Mucosa of rectum (tissue), 2 donors: ENCODE measurements at regions not wholly inside any gene's neighbourhood (a gene's known extent, or its start where the extent isn't known, plus 50 kb on each side); places are given as distances from the start of the nearest gene placed in this dataset.

Experiments
- H3K27ac ChIP-seq, 2 donors: one replicate each; pipeline ENCODE4 v1.7.0; 2013; ENCODE audit warnings: inconsistent platforms in 2 of 2, low read depth in 2 of 2, low read length in 2 of 2
- H3K27me3 ChIP-seq, 2 donors: one replicate each; pipeline ENCODE4 v1.7.0; 2013; ENCODE audit warnings: low read length in 2 of 2; ENCODE audit not compliant: control insufficient read depth in 2 of 2, insufficient read depth in 2 of 2
- H3K36me3 ChIP-seq, 2 donors: one replicate each; pipeline ENCODE4 v1.7.0; 2013; ENCODE audit warnings: low read length in 2 of 2; ENCODE audit not compliant: control insufficient read depth in 2 of 2, insufficient read depth in 2 of 2
- H3K4me1 ChIP-seq, 2 donors: one replicate each; pipeline ENCODE4 v1.7.0; 2013; ENCODE audit warnings: low read length in 2 of 2, mild to moderate bottlenecking in 1 of 2; ENCODE audit not compliant: control insufficient read depth in 2 of 2, insufficient read depth in 2 of 2
- H3K4me3 ChIP-seq, 2 donors: one replicate each; pipeline ENCODE4 v1.7.0; 2013; ENCODE audit warnings: low read length in 2 of 2
- H3K9ac ChIP-seq, 2 donors: one replicate each; pipeline ENCODE4 v1.7.0; 2013; ENCODE audit warnings: low read length in 2 of 2, low read depth in 1 of 2, mild to moderate bottlenecking in 1 of 2
- H3K9me3 ChIP-seq, 2 donors: one replicate each; pipeline ENCODE4 v1.7.0; 2013; ENCODE audit warnings: low read length in 2 of 2; ENCODE audit not compliant: control insufficient read depth in 2 of 2
- donor health status: healthy.
- donor health status: Normal muscosa, but diverticular disease.

DNA sequence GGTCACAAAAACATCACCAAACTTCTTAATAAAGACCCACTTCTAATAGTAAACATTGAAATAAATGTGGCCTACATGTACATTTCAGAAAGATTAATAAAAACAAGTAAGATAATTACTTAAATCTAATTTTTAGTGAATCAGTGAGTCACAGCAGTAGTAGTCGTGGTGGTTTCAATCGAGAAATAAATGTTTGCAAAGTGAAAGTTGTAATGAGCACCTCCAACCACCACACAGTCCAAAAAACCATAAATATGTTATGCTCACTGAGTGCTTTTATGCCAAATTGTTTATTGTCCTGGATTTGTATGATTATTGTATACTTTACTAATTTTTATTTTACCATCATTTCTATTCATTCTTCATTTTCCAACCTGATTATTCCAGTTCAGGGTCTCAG, 61.8 kb upstream of the SPOPL start:
- no peaks in the 10 kb centered on the region for H3K27me3 ChIP-seq
- no peaks in the 10 kb centered on the region for H3K36me3 ChIP-seq
- no peak overlapping the region for H3K27ac ChIP-seq
- H3K9ac ChIP-seq, result no peak overlapping the region
- no peaks in the 10 kb centered on the region for H3K9me3 ChIP-seq
- H3K4me1 ChIP-seq, result no peaks in the 10 kb centered on the region
- no peak overlapping the region for H3K4me3 ChIP-seq

DNA sequence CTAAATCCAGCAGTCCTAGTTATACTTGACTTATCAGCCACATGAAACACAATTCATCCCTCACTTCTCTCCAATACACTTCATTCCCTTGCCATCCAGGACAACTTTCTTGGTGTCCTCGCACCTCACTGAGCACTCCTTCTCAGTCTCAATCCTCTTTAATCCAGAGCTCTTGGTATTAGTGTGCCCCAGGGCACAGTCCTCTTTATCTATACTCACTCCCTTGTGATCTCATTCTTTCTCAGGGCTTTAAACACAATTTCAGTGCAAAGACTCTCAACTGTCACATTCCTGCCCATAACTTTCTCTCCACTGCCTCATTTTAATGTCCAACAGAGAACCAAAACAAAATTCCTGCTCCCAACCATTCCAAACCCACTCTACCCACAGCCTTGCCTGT, 60.8 kb upstream of the SPOPL start:
- no peak overlapping the region for H3K27ac ChIP-seq
- H3K9ac ChIP-seq, result no peak overlapping the region
- H3K36me3 ChIP-seq, result no peaks in the 10 kb centered on the region
- no peaks in the 10 kb centered on the region for H3K4me1 ChIP-seq
- no peaks in the 10 kb centered on the region for H3K27me3 ChIP-seq
- no peak overlapping the region for H3K4me3 ChIP-seq
- H3K9me3 ChIP-seq, result no peaks in the 10 kb centered on the region

DNA sequence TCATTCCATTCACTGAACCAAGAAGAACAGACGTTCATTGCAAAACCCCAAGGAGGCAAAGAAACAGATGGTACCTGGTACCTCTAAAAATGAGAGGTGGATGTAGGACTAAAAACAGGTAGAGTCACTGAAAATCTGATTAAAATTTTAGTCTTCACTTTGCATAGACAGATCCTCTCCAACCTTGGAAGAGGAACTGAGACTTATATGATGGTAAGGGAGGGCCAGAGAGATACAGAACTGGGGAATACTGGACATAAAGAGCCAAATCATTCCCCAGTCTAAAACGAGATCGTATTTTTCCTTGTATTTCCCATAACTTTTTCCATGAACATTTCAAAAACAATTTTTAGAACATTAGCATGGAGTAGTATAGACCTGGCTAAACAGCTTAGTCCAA, 59.7 kb upstream of the SPOPL start:
- no peaks in the 10 kb centered on the region for H3K4me1 ChIP-seq
- H3K9me3 ChIP-seq, result no peaks in the 10 kb centered on the region
- no peak overlapping the region for H3K4me3 ChIP-seq
- H3K27ac ChIP-seq, result no peak overlapping the region
- no peaks in the 10 kb centered on the region for H3K27me3 ChIP-seq
- H3K9ac ChIP-seq, result no peak overlapping the region
- H3K36me3 ChIP-seq, result no peaks in the 10 kb centered on the region

DNA sequence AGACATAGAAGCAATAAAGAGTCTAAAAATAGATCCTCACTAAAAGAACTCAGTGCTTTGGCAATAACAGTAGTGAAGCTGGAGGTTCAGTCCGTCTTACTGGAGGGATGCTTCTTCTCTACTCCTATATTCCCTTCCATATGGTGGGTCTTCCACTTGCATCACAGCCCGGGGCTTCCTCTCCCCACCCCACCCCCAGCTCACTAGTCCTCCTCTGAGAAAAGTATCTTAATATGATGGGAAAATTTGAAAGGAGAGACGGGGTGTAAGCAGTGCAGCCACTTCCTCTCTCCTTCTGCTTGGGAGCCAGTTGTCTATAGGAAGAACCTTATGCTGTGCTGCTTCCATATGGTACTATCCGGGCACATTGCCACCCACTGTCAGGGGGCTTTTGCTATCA, 57.2 kb upstream of the SPOPL start:
- Histone ChIP-seq H3K9me3 (no peaks in the 10 kb centered on the region), H3K36me3 (no peaks in the 10 kb centered on the region), H3K27me3 (no peaks in the 10 kb centered on the region), H3K4me1 (no peaks in the 10 kb centered on the region), H3K27ac (no peak overlapping the region), H3K9ac (no peak overlapping the region), H3K4me3 (no peak overlapping the region)

DNA sequence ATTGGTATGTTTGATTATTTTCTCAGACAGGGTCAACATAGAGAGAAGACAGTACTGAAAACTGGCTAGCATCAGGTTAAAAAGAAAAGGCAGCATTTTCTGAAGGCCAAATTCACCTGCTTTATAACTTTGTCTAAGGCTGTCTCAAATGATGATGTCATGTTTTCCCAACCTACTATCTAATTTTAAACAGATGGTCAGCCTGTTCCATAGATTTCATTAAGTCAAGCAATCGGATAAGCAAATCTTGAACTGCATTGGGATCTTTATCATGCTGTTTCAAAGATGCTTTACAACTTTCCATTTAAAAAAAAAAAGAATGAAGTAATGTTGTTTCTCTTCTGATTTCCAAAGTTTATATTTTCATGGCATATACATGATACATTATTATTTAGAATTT, 56.3 kb upstream of the SPOPL start:
- H3K4me3 ChIP-seq, result no peak overlapping the region
- no peaks in the 10 kb centered on the region for H3K9me3 ChIP-seq
- no peaks in the 10 kb centered on the region for H3K4me1 ChIP-seq
- H3K27me3 ChIP-seq, result no peaks in the 10 kb centered on the region
- no peaks in the 10 kb centered on the region for H3K36me3 ChIP-seq
- no peak overlapping the region for H3K27ac ChIP-seq
- no peak overlapping the region for H3K9ac ChIP-seq

DNA sequence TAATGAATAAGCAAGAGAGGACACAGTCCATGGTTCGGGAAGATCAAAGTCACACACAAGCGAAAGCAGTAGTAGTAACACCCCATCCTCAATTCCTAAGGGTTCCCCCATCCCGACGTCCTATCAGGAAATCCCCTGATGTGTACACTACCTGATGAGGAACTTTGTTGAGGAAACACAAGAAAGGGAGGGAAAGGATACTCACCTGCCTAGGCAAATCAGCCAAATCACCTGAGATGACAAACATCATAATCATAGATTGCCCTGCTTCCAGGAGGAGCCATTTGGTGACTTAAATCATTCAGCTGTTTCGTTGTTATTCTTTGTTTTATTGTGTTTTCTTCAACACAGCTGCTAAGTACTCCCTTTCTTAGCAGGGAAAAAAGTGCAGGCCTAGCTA, 55.5 kb upstream of the SPOPL start:
- Histone ChIP-seq H3K9ac (no peak overlapping the region), H3K36me3 (no peaks in the 10 kb centered on the region), H3K9me3 (no peaks in the 10 kb centered on the region), H3K4me1 (no peaks in the 10 kb centered on the region), H3K27ac (no peak overlapping the region), H3K27me3 (no peaks in the 10 kb centered on the region), H3K4me3 (no peak overlapping the region)

DNA sequence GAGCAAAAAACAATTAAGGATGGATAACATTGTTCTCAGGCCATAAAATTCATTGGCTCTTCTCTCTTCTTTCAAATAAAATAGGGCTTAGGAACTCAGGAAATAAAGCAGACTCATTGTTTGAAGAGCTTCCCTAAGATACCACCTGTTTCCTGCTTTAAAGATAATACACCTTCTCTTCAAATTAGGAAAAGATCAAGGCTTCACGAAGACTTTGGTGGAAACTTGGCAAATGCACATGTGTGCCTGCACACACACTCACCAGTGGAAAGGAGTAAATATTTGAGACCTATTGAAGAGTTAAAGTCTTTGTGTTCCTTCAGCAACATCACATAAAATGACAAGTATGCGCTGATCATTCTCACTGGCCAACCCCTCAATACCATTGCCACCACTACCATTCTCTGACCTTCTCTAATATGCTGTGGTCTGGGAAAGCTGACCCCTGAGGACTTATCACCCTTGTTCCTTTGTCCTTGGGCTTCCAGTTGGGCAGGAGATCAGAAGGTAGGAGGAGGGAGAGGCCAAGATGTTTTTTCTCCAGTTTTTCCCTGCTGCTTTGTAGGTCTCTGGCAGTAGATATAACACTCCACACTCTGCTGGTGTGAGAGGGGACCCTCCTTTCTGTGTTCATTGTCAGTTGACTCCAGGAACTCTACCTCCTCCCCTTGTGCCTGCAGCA, 53.5 kb upstream of the SPOPL start:
- H3K9ac ChIP-seq, result no peak overlapping the region
- H3K9me3 ChIP-seq, result no peaks in the 10 kb centered on the region
- no peaks in the 10 kb centered on the region for H3K4me1 ChIP-seq
- no peak overlapping the region for H3K4me3 ChIP-seq
- H3K36me3 ChIP-seq, result no peaks in the 10 kb centered on the region
- no peak overlapping the region for H3K27ac ChIP-seq
- H3K27me3 ChIP-seq, result no peaks in the 10 kb centered on the region
